H54 (cell line): ENCODE measurements at regions not wholly inside any gene's neighbourhood (a gene's known extent, or its start where the extent isn't known, plus 50 kb on each side); places are given as distances from the start of the nearest gene placed in this dataset.
A peak's percentile ranks its signal among the peaks of the same experiment; 100 is the strongest.

Experiments
- DNase-seq: peaks from one replicate; pipeline ENCODE4 v3.0.0; 2011; ENCODE audit warnings: low spot score, mixed read lengths; ENCODE audit not compliant: insufficient read length
- FAIRE-seq: peaks from 3 replicates; lab custom pipeline; 2011; peaks lifted over from hg19 to GRCh38; lab: Jason Lieb, UNC
- POLR2A ChIP-seq: IDR thresholded peaks from 2 replicates; pipeline ENCODE4 v1.6.1; 2011; ENCODE audit warnings: low read depth, mild to moderate bottlenecking, low read length

- no peak for TF ChIP-seq POLR2A
- no peak for DNase-seq
- FAIRE-seq: peak; percentile 27
Measured at GRCh38 chr10:65798133-65798532, 1127.7 kb upstream of the LRRTM3 start.

- no peak for FAIRE-seq
- no peak for TF ChIP-seq POLR2A
- no peak for DNase-seq
Measured at GRCh38 chr10:65802391-65802790, 1123.4 kb upstream of the LRRTM3 start.

- FAIRE-seq (no peak), DNase-seq (no peak)
- TF ChIP-seq POLR2A: no peak
Measured at GRCh38 chr10:65805511-65805910, 1120.3 kb upstream of the LRRTM3 start.

GRCh38 chr10:65805993-65806392 is 1119.8 kb upstream of the LRRTM3 start:
- no peak for TF ChIP-seq POLR2A
- FAIRE-seq (no peak), DNase-seq (no peak)

GRCh38 chr10:65808687-65809333 is 1117.0 kb upstream of the LRRTM3 start:
- no peak for DNase-seq
- FAIRE-seq: no peak
- TF ChIP-seq POLR2A: no peak

- FAIRE-seq (no peak), DNase-seq (no peak)
- no peak for TF ChIP-seq POLR2A
Measured at GRCh38 chr10:65811931-65812525, 1113.8 kb upstream of the LRRTM3 start.

- FAIRE-seq: no peak
Measured at GRCh38 chr10:65816536-65816935, 1109.3 kb upstream of the LRRTM3 start.

GRCh38 chr10:65818990-65819389 is 1106.8 kb upstream of the LRRTM3 start:
- DNase-seq: no peak
- no peak for FAIRE-seq
- no peak for TF ChIP-seq POLR2A

More at GRCh38 chr10:65816536-65816935, 1109.3 kb upstream of the LRRTM3 start:
- no peak for DNase-seq
- TF ChIP-seq POLR2A: no peak

- DNase-seq (no peak), FAIRE-seq (no peak)
- TF ChIP-seq POLR2A: no peak
Measured at GRCh38 chr10:65827359-65827758, 1098.5 kb upstream of the LRRTM3 start.

- DNase-seq: no peak
- TF ChIP-seq POLR2A: no peak
Measured at GRCh38 chr10:65838811-65839210, 1087.0 kb upstream of the LRRTM3 start.

GRCh38 chr10:65843203-65843602 is 1082.6 kb upstream of the LRRTM3 start:
- FAIRE-seq (no peak), DNase-seq (no peak)
- TF ChIP-seq POLR2A: no peak

More at GRCh38 chr10:65838811-65839210, 1087.0 kb upstream of the LRRTM3 start:
- FAIRE-seq: peak; percentile 53

- no peak for TF ChIP-seq POLR2A
- DNase-seq (no peak), FAIRE-seq (no peak)
Measured at GRCh38 chr10:65845916-65846315, 1079.9 kb upstream of the LRRTM3 start.

GRCh38 chr10:65846541-65846940 is 1079.3 kb upstream of the LRRTM3 start:
- no peak for DNase-seq
- no peak for TF ChIP-seq POLR2A
- no peak for FAIRE-seq

- TF ChIP-seq POLR2A: no peak
- DNase-seq: no peak
- no peak for FAIRE-seq
Measured at GRCh38 chr10:65846949-65847348, 1078.9 kb upstream of the LRRTM3 start.
